H1 (cell line): ENCODE measurements at regions not wholly inside any gene's neighbourhood (a gene's known extent, or its start where the extent isn't known, plus 50 kb on each side); places are given as distances from the start of the nearest gene placed in this dataset.

Source experiments
- CTCF ChIA-PET: fragments of 300-600 bp; sonication (Branson Sonifier 250); formaldehyde crosslinking; loops from one replicate; lab custom pipeline; 2021; ENCODE audit not compliant: partially characterized antibody; lab: Charles Lee
- POLR2A ChIA-PET: fragments of 300-600 bp; sonication (Branson Sonifier 250); formaldehyde crosslinking; loops from one replicate; lab custom pipeline; 2021; ENCODE audit warnings: inconsistent platforms; ENCODE audit not compliant: partially characterized antibody; lab: Charles Lee
- DNase-seq, 2 experiments: peaks; one replicate each; pipeline versions ENCODE4 v3.0.0 to v3.0.0-alpha.2; 2010 to 2022; ENCODE audit warnings: low spot score in 2 of 2, low read depth in 1 of 2, mixed read lengths in 1 of 2
- FAIRE-seq: peaks from 2 replicates; lab custom pipeline; 2011; peaks lifted over from hg19 to GRCh38; lab: Jason Lieb, UNC
- H2AFZ ChIP-seq: 2 replicates; pipeline ENCODE4 v1.8.1; 2012; ENCODE audit warnings: low read length, inconsistent platforms
- H2AK5ac ChIP-seq: 2 replicates; pipeline ENCODE4 v1.6.1; 2013; ENCODE audit warnings: low read depth, low read length
- H2BK120ac ChIP-seq: replicated peaks from 2 replicates; pipeline ENCODE3; 2013; ENCODE audit warnings: low read depth, low read length, inconsistent platforms
- H2BK12ac ChIP-seq: 2 replicates; pipeline ENCODE4 v1.6.1; 2013; ENCODE audit warnings: low read depth, low read length
- H2BK15ac ChIP-seq: 2 replicates; pipeline ENCODE4 v1.6.1; 2013; ENCODE audit warnings: low read length
- H2BK20ac ChIP-seq: 2 replicates; pipeline ENCODE4 v1.6.1; 2013; ENCODE audit warnings: low read length
- H2BK5ac ChIP-seq: 2 replicates; pipeline ENCODE4 v1.6.1; 2013; ENCODE audit warnings: low read depth, low read length
- H3K14ac ChIP-seq: 2 replicates; pipeline ENCODE4 v1.6.1; 2013; ENCODE audit warnings: inconsistent platforms; ENCODE audit not compliant: insufficient read length
- H3K18ac ChIP-seq: 2 replicates; pipeline ENCODE4 v1.6.1; 2013; ENCODE audit warnings: low read length; ENCODE audit errors: extremely low read depth
- H3K23ac ChIP-seq: 2 replicates; pipeline ENCODE4 v1.6.1; 2013; ENCODE audit warnings: inconsistent platforms; ENCODE audit not compliant: insufficient read length
- H3K23me2 ChIP-seq: 2 replicates; pipeline ENCODE4 v1.6.1; 2013; ENCODE audit warnings: low read depth, low read length
- H3K27ac ChIP-seq: 2 replicates; pipeline ENCODE4 v1.6.1; 2011; ENCODE audit warnings: low read depth, low read length, inconsistent platforms
- H3K27me3 ChIP-seq, 4 experiments: replicated peaks in 1 of 4; 1 replicate in 1 of 4; 2 replicates in 3 of 4; pipeline versions ENCODE4 v1.6.1 to v1.8.1; 2011 to 2013; ENCODE audit warnings: low read length in 3 of 4, mild to moderate bottlenecking in 3 of 4, inconsistent platforms in 2 of 4, mixed read lengths in 2 of 4, moderate library complexity in 1 of 4; ENCODE audit not compliant: control insufficient read depth in 3 of 4, insufficient read depth in 3 of 4; ENCODE audit errors: extremely low read depth in 1 of 4
- H3K36me3 ChIP-seq, 4 experiments: 2 replicates each; pipeline versions ENCODE4 v1.6.1 to v1.8.1; 2011 to 2013; ENCODE audit warnings: mild to moderate bottlenecking in 4 of 4, low read length in 3 of 4, moderate library complexity in 2 of 4, control low read depth in 1 of 4, inconsistent platforms in 1 of 4; ENCODE audit not compliant: insufficient read depth in 4 of 4, control insufficient read depth in 2 of 4
- H3K4ac ChIP-seq: replicated peaks from 2 replicates; pipeline ENCODE3; 2013; ENCODE audit warnings: low read length, low read depth, mixed read lengths, inconsistent platforms; ENCODE audit not compliant: insufficient read length
- H3K4me1 ChIP-seq, 4 experiments: replicated peaks in 1 of 4; 1 replicate in 1 of 4; 2 replicates in 3 of 4; pipeline versions ENCODE4 v1.6.1 to v1.8.1; 2011 to 2013; ENCODE audit warnings: low read length in 3 of 4, inconsistent platforms in 2 of 4, mixed read lengths in 1 of 4; ENCODE audit not compliant: insufficient read depth in 4 of 4, control insufficient read depth in 3 of 4
- H3K4me2 ChIP-seq, 2 experiments: 2 replicates each; pipeline versions ENCODE4 v1.6.1 to v1.8.1; 2011 to 2013; ENCODE audit warnings: low read depth in 2 of 2, low read length in 2 of 2, control low read depth in 1 of 2, inconsistent platforms in 1 of 2, mild to moderate bottlenecking in 1 of 2; ENCODE audit not compliant: insufficient read depth in 1 of 2
- H3K4me3 ChIP-seq, 4 experiments: fragments of 200-600, 300-600 bp in 1 of 4; sonication (generic), shearing (Covaris generic), sonication (Bioruptor Twin) in 1 of 4; 2 replicates each; pipeline versions ENCODE4 v1.5.1 to v1.8.1; 2011 to 2016; ENCODE audit warnings: low read length in 4 of 4, low read depth in 3 of 4, control low read depth in 2 of 4, inconsistent platforms in 2 of 4, mild to moderate bottlenecking in 2 of 4, mixed read lengths in 1 of 4, moderate library complexity in 1 of 4; ENCODE audit not compliant: insufficient read depth in 2 of 4; ENCODE audit errors: extremely low read depth in 1 of 4
- H3K56ac ChIP-seq: replicated peaks from 2 replicates; pipeline ENCODE3; 2013; ENCODE audit warnings: low read depth, mild to moderate bottlenecking, mixed read lengths, low read length, inconsistent platforms; ENCODE audit not compliant: insufficient read length
- H3K79me1 ChIP-seq: 2 replicates; pipeline ENCODE4 v1.6.1; 2013; ENCODE audit warnings: low read depth, low read length, control low read depth
- H3K79me2 ChIP-seq, 2 experiments: 2 replicates each; pipeline versions ENCODE4 v1.6.1 to v1.8.1; 2012 to 2013; ENCODE audit warnings: low read length in 2 of 2, mild to moderate bottlenecking in 2 of 2, inconsistent platforms in 1 of 2; ENCODE audit not compliant: insufficient read depth in 2 of 2, control insufficient read depth in 1 of 2
- H3K9ac ChIP-seq, 4 experiments: replicated peaks in 1 of 4; 1 replicate in 1 of 4; 2 replicates in 3 of 4; pipeline versions ENCODE4 v1.6.1 to v1.8.1; 2011 to 2013; ENCODE audit warnings: low read depth in 3 of 4, low read length in 3 of 4, control low read depth in 2 of 4, mild to moderate bottlenecking in 2 of 4, moderate library complexity in 2 of 4, inconsistent platforms in 1 of 4; ENCODE audit errors: extremely low read depth in 1 of 4
- H3K9me3 ChIP-seq, 2 experiments: 2 replicates each; pipeline versions ENCODE4 v1.6.1 to v1.8.1; 2012 to 2013; ENCODE audit warnings: mild to moderate bottlenecking in 2 of 2, moderate library complexity in 2 of 2, control low read depth in 1 of 2, inconsistent platforms in 1 of 2, low read depth in 1 of 2, low read length in 1 of 2, mixed read lengths in 1 of 2; ENCODE audit not compliant: insufficient read depth in 2 of 2
- H4K20me1 ChIP-seq, 2 experiments: replicated peaks in 1 of 2; 2 replicates each; pipeline versions ENCODE3 to v1.8.1; 2011 to 2013; ENCODE audit warnings: inconsistent platforms in 2 of 2, low read length in 2 of 2, mild to moderate bottlenecking in 1 of 2; ENCODE audit not compliant: insufficient read depth in 2 of 2, control insufficient read depth in 1 of 2
- H4K5ac ChIP-seq: 2 replicates; pipeline ENCODE4 v1.6.1; 2013; ENCODE audit warnings: low read length, low read depth, mixed read lengths, inconsistent platforms; ENCODE audit not compliant: insufficient read length
- H4K8ac ChIP-seq: 2 replicates; pipeline ENCODE4 v1.8.0; 2013; ENCODE audit warnings: mild to moderate bottlenecking, moderate library complexity, low read length, inconsistent platforms; ENCODE audit not compliant: insufficient read depth; ENCODE audit errors: extremely low read depth
- H4K91ac ChIP-seq: replicated peaks from 2 replicates; pipeline ENCODE3; 2013; ENCODE audit warnings: low read length, mixed read lengths, inconsistent platforms; ENCODE audit not compliant: insufficient read length
- ATF2 ChIP-seq: IDR thresholded peaks from 2 replicates; pipeline ENCODE4 v1.6.1; 2012; ENCODE audit warnings: low read length, inconsistent platforms
- CBX5 ChIP-seq: fragments of 300-800, 300-1000 bp; sonication (generic); IDR thresholded peaks from 2 replicates; pipeline ENCODE4 v1.7.1; 2016; ENCODE audit warnings: antibody characterized with exemption, low read length, low read depth
- EGR1 ChIP-seq: IDR thresholded peaks from 2 replicates; pipeline ENCODE4 v1.6.1; 2011; ENCODE audit warnings: low read depth, low read length, borderline replicate concordance
- EZH2 ChIP-seq: fragments of 200-600 bp; sonication (generic); IDR thresholded peaks from 2 replicates; pipeline ENCODE4 v1.7.1; 2012; ENCODE audit warnings: low read depth, mild to moderate bottlenecking, moderate library complexity, low read length, inconsistent platforms; ENCODE audit not compliant: severe bottlenecking
- PHF8 ChIP-seq: fragments of 200-600 bp; sonication (generic); conservative IDR thresholded peaks from 2 replicates; pipeline ENCODE4 v1.7.1; 2012; ENCODE audit warnings: low read depth, mild to moderate bottlenecking, inconsistent platforms, low read length, moderate library complexity
- POLR2A ChIP-seq, 2 experiments: IDR thresholded peaks; 1 replicate in 1 of 2; 2 replicates in 1 of 2; pipeline ENCODE4 v1.6.1; 2011; ENCODE audit warnings: low read depth in 2 of 2, low read length in 2 of 2, mild to moderate bottlenecking in 2 of 2; ENCODE audit errors: control extremely low read depth in 1 of 2
- RBBP5 ChIP-seq: IDR thresholded peaks from 2 replicates; pipeline ENCODE4 v1.7.1; 2012; ENCODE audit warnings: low read depth, mild to moderate bottlenecking, inconsistent platforms, low read length, moderate library complexity, borderline replicate concordance
- RFX5 ChIP-seq: IDR thresholded peaks from 2 replicates; pipeline ENCODE4 v1.6.1; 2011; ENCODE audit warnings: low read depth, low read length, improper control_type of control experiment, borderline replicate concordance
- SP2 ChIP-seq: IDR thresholded peaks from 2 replicates; pipeline ENCODE4 v1.6.1; 2012; ENCODE audit warnings: mild to moderate bottlenecking, low read length, inconsistent platforms
- TAF7 ChIP-seq: optimal IDR thresholded peaks from 2 replicates; pipeline ENCODE3; 2011; ENCODE audit warnings: low read depth, mild to moderate bottlenecking, inconsistent platforms, low read length, moderate library complexity, borderline replicate concordance
- TEAD4 ChIP-seq: IDR thresholded peaks from 2 replicates; pipeline ENCODE4 v1.6.1; 2012; ENCODE audit warnings: low read depth, low read length, inconsistent platforms, mixed read lengths
- WGBS, 2 experiments: shearing (Covaris generic) in 1 of 2; methylation state at CpG; one replicate each; pipeline versions ENCODE4 v1.1.6 to v1.1.7; 2013 to 2015; ENCODE audit warnings: low lambda C conversion rate in 2 of 2, mixed read lengths in 2 of 2, inconsistent platforms in 1 of 2, low coverage in 1 of 2, missing lambda C conversion rate in 1 of 2; ENCODE audit not compliant: insufficient replicate concordance in 2 of 2, insufficient coverage in 1 of 2, insufficient read length in 1 of 2; ENCODE audit errors: extremely low coverage in 1 of 2, missing lambda C conversion rate in 1 of 2; 5-methylcytosine and 5-hydroxymethylcytosine counted together

DNA sequence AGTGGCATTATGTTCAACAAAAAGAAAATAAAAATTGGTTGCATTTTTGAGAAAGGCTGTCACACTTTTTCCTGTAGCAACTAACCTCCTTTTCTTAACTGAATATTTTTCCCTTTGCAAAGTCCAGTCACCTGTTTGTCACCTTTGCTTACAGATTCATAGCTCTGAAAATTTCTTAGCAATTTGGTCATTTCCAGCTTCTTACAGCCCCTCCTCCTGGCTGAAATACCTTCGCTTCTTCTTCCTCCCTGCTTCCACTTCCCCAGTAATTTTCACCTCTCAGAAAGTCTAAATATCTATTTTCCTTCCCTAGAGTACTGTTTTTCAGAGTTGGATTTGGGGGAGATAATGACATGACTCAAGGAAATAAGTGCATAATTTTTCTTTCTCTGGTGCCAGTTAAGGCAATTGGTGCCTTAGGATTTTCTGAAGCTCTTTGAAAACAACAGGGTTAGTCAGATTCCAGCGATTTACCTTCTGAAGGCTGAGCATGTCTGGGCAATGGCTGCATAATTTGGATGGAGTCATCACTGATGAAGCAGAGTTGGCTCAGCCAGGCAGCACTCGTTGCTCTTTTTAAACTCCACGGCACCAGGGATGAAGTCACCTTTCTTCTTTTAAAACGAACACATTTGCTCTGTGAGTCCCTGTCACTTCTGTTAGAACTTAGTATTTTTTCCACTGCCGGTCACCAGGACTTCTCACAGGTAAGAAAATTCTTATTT lies 62.1 kb upstream of the AMOTL1 start:
- CTCF ChIA-PET = interaction anchor here (0.7 to 2.2 kb wide), 4 partner anchors 35 to 396 kb away, joined by 3 to 6 read pairs (median 4); no protein-coding TSS in a partner anchor
- no peak for DNase-seq
- TF ChIP-seq ATF2 = no peak
- no peak for TF ChIP-seq EZH2
- no peak for TF ChIP-seq PHF8
- no peak for TF ChIP-seq EGR1
- TF ChIP-seq CBX5 = no peak
- TF ChIP-seq RFX5 = no peak
- TF ChIP-seq RBBP5 = no peak
- no peak for TF ChIP-seq SP2
- TF ChIP-seq POLR2A (IDR thresholded peaks at IDR 0.05; ENCODE audit: control extremely low read depth in 1 of 2, low read depth in 2 of 2, low read length in 2 of 2) = no peak
- TF ChIP-seq TEAD4 = no peak
- no peak for TF ChIP-seq TAF7

More for the DNA sequence above, 62.1 kb upstream of the AMOTL1 start:
- H3K18ac ChIP-seq = no peak overlapping the region
- H3K4me3 ChIP-seq = no peak overlapping the region
- FAIRE-seq = no peak
- H3K4me2 ChIP-seq = no peak overlapping the region
- H3K9me3 ChIP-seq = no peaks in the 10 kb centered on the region
- H3K4me1 ChIP-seq = peaks cover 0 to 3% (median 1%) of the 10 kb centered on the region in 4 experiments; a peak in 2 of 7 replicates
- H4K91ac ChIP-seq = no peak overlapping the region
- no peak overlapping the region for H2AFZ ChIP-seq
- no peak overlapping the region for H2BK15ac ChIP-seq
- H3K23ac ChIP-seq = no peak overlapping the region
- H4K20me1 ChIP-seq = no peaks in the 10 kb centered on the region
- H2BK5ac ChIP-seq = no peak overlapping the region
- H4K5ac ChIP-seq = no peak overlapping the region
- no peak overlapping the region for H3K56ac ChIP-seq
- no peaks in the 10 kb centered on the region for H3K79me2 ChIP-seq
- H4K8ac ChIP-seq = no peak overlapping the region
- H3K23me2 ChIP-seq = no peaks in the 10 kb centered on the region; the same call in 1 of the 2 replicates
- no peak overlapping the region for H3K27ac ChIP-seq
- no peak overlapping the region for H2AK5ac ChIP-seq
- POLR2A ChIA-PET = interaction anchor here (1.0 kb wide), 1 partner anchor 51 kb away, joined by 3 read pairs; no protein-coding TSS in a partner anchor
- no peak overlapping the region for H2BK12ac ChIP-seq
- no peak overlapping the region for H3K9ac ChIP-seq
- H3K79me1 ChIP-seq = no peaks in the 10 kb centered on the region
- H3K4ac ChIP-seq = no peak overlapping the region
- no peaks in the 10 kb centered on the region for H3K36me3 ChIP-seq
- no peak overlapping the region for H2BK120ac ChIP-seq
- H3K27me3 ChIP-seq = no peaks in the 10 kb centered on the region
- H3K14ac ChIP-seq = no peak overlapping the region
- no peak overlapping the region for H2BK20ac ChIP-seq
- 85% methylated on average over 6 of the region's 6 CpGs; no CpG with 5 or more reads in 1 of the 2 experiments for WGBS, 2 experiments
